NCI-H748 (cell line): ENCODE measurements at regions not wholly inside any gene's neighbourhood (a gene's known extent, or its start where the extent isn't known, plus 50 kb on each side); places are given as distances from the start of the nearest gene placed in this dataset.
"Not testable (repeated sequence)": the region's sequence is repeated elsewhere in the genome, so short reads cannot be mapped to it uniquely, and the experiment has no call there.

Source experiments
- DNase-seq: peaks from one replicate; lab custom pipeline; 2025; ENCODE audit not compliant: unreplicated experiment; lab: John Stamatoyannopoulos, UW

DNA sequence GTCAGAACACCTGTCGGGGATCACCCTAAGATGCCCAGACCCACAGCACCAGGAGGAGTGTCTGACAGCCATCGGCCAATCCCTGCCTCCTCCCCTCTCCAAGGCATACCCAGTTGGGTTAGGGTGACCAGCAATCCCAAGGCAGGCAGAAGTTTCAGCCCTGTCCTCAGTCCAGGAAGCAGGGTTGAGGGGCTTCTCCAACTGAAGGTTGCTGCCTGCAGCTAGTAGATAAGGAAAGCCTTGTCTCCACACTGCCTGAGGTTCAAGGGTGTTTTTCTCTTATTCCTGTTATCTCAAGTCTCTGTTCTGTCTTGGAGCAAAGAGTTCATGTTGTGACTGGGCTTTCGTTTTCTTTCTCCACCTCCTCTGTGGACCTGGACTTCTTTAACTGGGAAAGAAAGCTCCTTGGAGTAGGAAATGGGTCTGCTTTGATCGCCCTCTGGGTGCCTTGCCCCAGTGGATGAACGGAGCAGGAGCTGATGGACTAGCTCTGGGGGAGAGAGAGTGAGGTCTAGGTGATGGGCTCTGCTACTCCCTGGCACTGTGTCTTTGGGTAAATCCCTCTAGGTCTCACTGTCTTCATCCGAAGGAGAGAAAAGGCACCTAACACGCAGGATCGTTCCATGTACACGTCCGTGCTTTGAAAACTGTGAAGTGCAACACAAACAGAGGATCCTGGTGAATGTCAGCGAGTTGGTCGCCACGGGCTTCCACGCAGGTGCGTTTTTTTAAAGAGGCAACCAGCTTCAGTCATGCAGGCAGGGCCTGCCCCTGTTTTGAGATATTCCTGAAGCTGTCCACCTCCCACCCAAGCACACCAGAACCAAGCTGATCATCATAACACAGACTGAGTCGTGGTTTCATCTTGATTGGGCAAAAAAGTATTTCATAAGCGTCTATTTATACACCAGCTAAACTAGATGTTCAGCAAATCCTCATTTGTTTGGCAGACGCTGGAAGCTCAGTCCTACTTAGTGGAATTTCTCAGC is 52.5 kb upstream of the FOXN3 start:
- DNase-seq, result no peak

DNA sequence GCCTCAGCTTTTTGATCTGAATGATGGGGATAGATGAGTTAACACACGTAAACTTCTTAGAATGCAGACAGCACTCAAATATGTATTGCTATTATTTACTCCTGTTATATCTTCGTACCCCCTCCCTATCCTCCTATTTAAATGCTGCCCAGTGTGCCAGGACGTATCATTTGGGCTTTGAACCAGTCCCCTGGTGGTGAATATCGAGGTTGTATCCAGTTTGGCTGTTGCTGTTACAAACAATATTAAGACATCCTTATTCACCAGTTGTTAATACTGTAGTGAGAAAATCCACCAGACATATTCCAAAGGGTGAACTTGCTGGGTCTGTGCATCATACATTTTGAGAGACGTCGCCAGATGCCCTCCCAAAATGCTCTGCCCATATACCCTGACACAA is 51.5 kb upstream of the FOXN3 start:
- no peak for DNase-seq

DNA sequence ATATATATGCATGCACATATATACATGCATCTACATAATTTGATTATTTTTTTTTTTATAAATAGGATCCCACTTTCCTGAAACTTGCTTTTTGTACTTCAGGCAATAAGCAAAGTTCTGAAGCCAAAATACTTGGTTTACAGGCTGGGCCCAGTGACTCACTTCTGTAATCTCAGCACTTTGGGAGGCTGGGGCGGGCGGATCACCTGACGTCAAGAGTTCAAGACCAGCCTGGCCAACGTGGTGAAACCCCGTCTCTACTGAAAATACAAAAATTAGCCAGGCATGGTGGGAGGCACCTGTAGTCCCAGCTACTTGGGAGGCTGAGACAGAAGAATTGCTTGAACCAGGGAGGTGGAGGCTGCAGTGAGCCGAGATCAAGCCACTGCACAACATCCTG is 51.0 kb upstream of the FOXN3 start:
- DNase-seq, result not testable (repeated sequence)

DNA sequence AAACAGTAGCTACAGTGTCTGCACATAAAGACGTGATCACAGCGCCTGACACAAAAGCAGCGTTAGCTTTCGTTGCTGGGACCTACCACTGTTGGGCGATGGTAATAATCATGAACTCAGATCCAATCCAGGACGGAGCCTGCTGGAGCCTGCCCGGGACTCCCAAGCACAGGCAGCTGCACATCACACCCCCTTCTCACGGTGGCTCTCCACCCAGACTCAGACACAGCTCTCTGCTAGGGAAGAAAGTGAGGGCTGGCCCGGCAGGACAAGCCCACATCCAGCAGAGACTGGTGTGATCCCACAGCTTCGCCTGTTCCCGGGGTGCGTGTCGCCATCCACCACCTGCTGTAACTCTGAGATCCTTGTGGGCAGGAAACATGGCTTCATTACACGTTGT is 49.9 kb upstream of the FOXN3 start:
- DNase-seq, result no peak
